Keratinocyte (primary cell): ENCODE measurements at regions not wholly inside any gene's neighbourhood (a gene's known extent, or its start where the extent isn't known, plus 50 kb on each side); places are given as distances from the start of the nearest gene placed in this dataset.
"Not testable (repeated sequence)": the region's sequence is repeated elsewhere in the genome, so short reads cannot be mapped to it uniquely, and the experiment has no call there.

Source experiments
- DNase-seq: peaks from one replicate; pipeline ENCODE4 v3.0.0-alpha.2; 2011; ENCODE audit warnings: low read depth, missing footprints, low spot score
- FAIRE-seq: peaks from 2 replicates; lab custom pipeline; 2011; peaks lifted over from hg19 to GRCh38; lab: Jason Lieb, UNC
- H2AFZ ChIP-seq: 2 replicates; pipeline ENCODE4 v1.6.0; 2012; ENCODE audit warnings: low read length, control low read depth, inconsistent platforms; ENCODE audit not compliant: control insufficient read depth
- H3K27ac ChIP-seq: 2 replicates; pipeline ENCODE4 v1.5.1; 2011; ENCODE audit warnings: low read length; ENCODE audit not compliant: control insufficient read depth, insufficient read depth
- H3K27me3 ChIP-seq: 3 replicates; pipeline ENCODE4 v1.6.0; 2011; ENCODE audit warnings: low read length; ENCODE audit not compliant: control insufficient read depth, insufficient read depth; ENCODE audit errors: extremely low read depth
- H3K36me3 ChIP-seq, 2 experiments: 2 replicates in 1 of 2; 3 replicates in 1 of 2; pipeline ENCODE4 v1.5.1; 2011; ENCODE audit warnings: low read length in 2 of 2, mild to moderate bottlenecking in 1 of 2; ENCODE audit not compliant: control insufficient read depth in 2 of 2, insufficient read depth in 2 of 2; ENCODE audit errors: extremely low read depth in 1 of 2
- H3K4me1 ChIP-seq: 3 replicates; pipeline ENCODE4 v1.5.1; 2011; ENCODE audit warnings: low read length; ENCODE audit not compliant: control insufficient read depth, insufficient read depth; ENCODE audit errors: extremely low read depth
- H3K4me2 ChIP-seq: 3 replicates; pipeline ENCODE4 v1.6.0; 2011; ENCODE audit warnings: low read depth, low read length; ENCODE audit not compliant: control insufficient read depth, insufficient read depth; ENCODE audit errors: extremely low read depth
- H3K4me3 ChIP-seq, 3 experiments: fragments of 200-600 bp in 1 of 3; sonication (generic) in 1 of 3; 2 replicates in 2 of 3; 3 replicates in 1 of 3; pipeline ENCODE4 v1.5.1; 2011 to 2016; ENCODE audit warnings: low read length in 3 of 3, mild to moderate bottlenecking in 3 of 3, control low read depth in 2 of 3, inconsistent platforms in 1 of 3, low read depth in 1 of 3, mixed read lengths in 1 of 3, mixed run types in 1 of 3, moderate library complexity in 1 of 3; ENCODE audit not compliant: control insufficient read depth in 2 of 3, insufficient read depth in 2 of 3; ENCODE audit errors: extremely low read depth in 1 of 3
- H3K79me2 ChIP-seq: 2 replicates; pipeline ENCODE4 v1.6.0; 2012; ENCODE audit warnings: low read length; ENCODE audit not compliant: control insufficient read depth, insufficient read depth
- H3K9ac ChIP-seq: 3 replicates; pipeline ENCODE4 v1.6.0; 2011; ENCODE audit warnings: low read length; ENCODE audit not compliant: control insufficient read depth, insufficient read depth; ENCODE audit errors: extremely low read depth
- H3K9me1 ChIP-seq: 3 replicates; pipeline ENCODE4 v1.6.0; 2011; ENCODE audit warnings: low read length; ENCODE audit not compliant: control insufficient read depth, insufficient read depth; ENCODE audit errors: extremely low read depth
- H3K9me3 ChIP-seq: 2 replicates; pipeline ENCODE4 v1.5.1; 2012; ENCODE audit warnings: low read depth, low read length; ENCODE audit not compliant: control insufficient read depth
- H4K20me1 ChIP-seq: 3 replicates; pipeline ENCODE4 v1.6.0; 2011; ENCODE audit warnings: low read length; ENCODE audit not compliant: control insufficient read depth, insufficient read depth; ENCODE audit errors: extremely low read depth
- CTCF ChIP-seq, 3 experiments: IDR thresholded peaks in 1 of 3; conservative IDR thresholded peaks in 1 of 3; optimal IDR thresholded peaks in 1 of 3; 2 replicates in 2 of 3; 3 replicates in 1 of 3; pipeline versions ENCODE3 to v1.5.1; 2011; ENCODE audit warnings: low read length in 3 of 3, mild to moderate bottlenecking in 3 of 3, moderate library complexity in 2 of 3, control low read depth in 1 of 3, inconsistent platforms in 1 of 3; ENCODE audit not compliant: insufficient read depth in 2 of 3; ENCODE audit errors: extremely low read depth in 1 of 3
- EZH2 ChIP-seq: IDR thresholded peaks from one replicate; pipeline ENCODE4 v1.6.1; 2012; ENCODE audit warnings: inconsistent platforms, mild to moderate bottlenecking, low read length, moderate library complexity
- dilution Hi-C: fragments of 300-500 bp; cut with MboI; formaldehyde crosslinking; loops from one replicate; pipeline ENCODE4 v1.7.0; 2020; ENCODE audit warnings: low sequenced_read_pairs; ENCODE audit not compliant: extremely low pct_ligation_motif_present

- Histone ChIP-seq H3K9me3 (no peaks in the 10 kb centered on the region), H3K36me3 (no peaks in the 10 kb centered on the region), H3K4me2 (peak overlapping the region; percentile 92), H2AFZ (peak overlapping the region; percentile 88), H4K20me1 (no peaks in the 10 kb centered on the region), H3K27me3 (no peaks in the 10 kb centered on the region), H3K79me2 (no peaks in the 10 kb centered on the region), H3K9ac (peak overlapping the region; percentile 50), H3K27ac (peak overlapping the region; percentile 79), H3K4me3 (peak overlapping the region; percentile 21 to 49 (median 33)), H3K4me1 (peaks cover 32% of the 10 kb centered on the region), H3K9me1 (no peaks in the 10 kb centered on the region)
- FAIRE-seq, result peak; percentile 86
- no peak for DNase-seq
- no peak for TF ChIP-seq CTCF (optimal IDR thresholded peaks at IDR 0.05 in 1 of 3, IDR thresholded peaks at IDR 0.05 in 1 of 3, conservative IDR thresholded peaks at IDR 0.05 in 1 of 3; ENCODE audit: extremely low read depth in 1 of 3, insufficient read depth in 2 of 3, low read length in 3 of 3)
- TF ChIP-seq EZH2, result no peak
- dilution Hi-C loops, result no loop called here
Measured at GRCh38 chr3:152151216-152151876, 117.4 kb upstream of the MBNL1 start.

- H3K27me3 ChIP-seq, FAIRE-seq, H3K9me3 ChIP-seq, DNase-seq, dilution Hi-C loops, H4K20me1 ChIP-seq, H3K4me3 ChIP-seq, H3K4me2 ChIP-seq, H2AFZ ChIP-seq, H3K9ac ChIP-seq, H3K79me2 ChIP-seq, H3K9me1 ChIP-seq, H3K36me3 ChIP-seq: not testable (repeated sequence)
- Histone ChIP-seq H3K27ac (peak overlapping the region; percentile 79), H3K4me1 (peaks cover 32% of the 10 kb centered on the region)
Measured at GRCh38 chr3:152151877-152152765, 116.6 kb upstream of the MBNL1 start.

- not testable (repeated sequence) for DNase-seq
Measured at GRCh38 chr3:152153115-152153514, 115.6 kb upstream of the MBNL1 start.

More at GRCh38 chr3:152153115-152153514, 115.6 kb upstream of the MBNL1 start:
- H3K36me3 ChIP-seq, H3K9me1 ChIP-seq, H2AFZ ChIP-seq, H3K79me2 ChIP-seq, H3K27me3 ChIP-seq, H3K9me3 ChIP-seq, H3K9ac ChIP-seq, H3K4me3 ChIP-seq, H3K4me2 ChIP-seq, FAIRE-seq, H4K20me1 ChIP-seq, H3K27ac ChIP-seq, dilution Hi-C loops: not testable (repeated sequence)
- H3K4me1 ChIP-seq, result peaks cover 30% of the 10 kb centered on the region
